Spleen (tissue), 3 donors: ENCODE measurements at regions not wholly inside any gene's neighbourhood (a gene's known extent, or its start where the extent isn't known, plus 50 kb on each side); places are given as distances from the start of the nearest gene placed in this dataset.

Experiments used
- POLR2A ChIP-seq, 3 donors: fragments of 450-650 bp; IDR thresholded peaks; one replicate each; pipeline ENCODE4 v1.5.1; 2017; ENCODE audit warnings: antibody characterized with exemption in 3 of 3, mild to moderate bottlenecking in 1 of 3
- POLR2AphosphoS5 ChIP-seq, 3 donors: sonication (generic); formaldehyde crosslinking; IDR thresholded peaks; one replicate each; pipeline ENCODE4 v1.5.1; 2017; ENCODE audit warnings: antibody characterized with exemption in 3 of 3

DNA sequence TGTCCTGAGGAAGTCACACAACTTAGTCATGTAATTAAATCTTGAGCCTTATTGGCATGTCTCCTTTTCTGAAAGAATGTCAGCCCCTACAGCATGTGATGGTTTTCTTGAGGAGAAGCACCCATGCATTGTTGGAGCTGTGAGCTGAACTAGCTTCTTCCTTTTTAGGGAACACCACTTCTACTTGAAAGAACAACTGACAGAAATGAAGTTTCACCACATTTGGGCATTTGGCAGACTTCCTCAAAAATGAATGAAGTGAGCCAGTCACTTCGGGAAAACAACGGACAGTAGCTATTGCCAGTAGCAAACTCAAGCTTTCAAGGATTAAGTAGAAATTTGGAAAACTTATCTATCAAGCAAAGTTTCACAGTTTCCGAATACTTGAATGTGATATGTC, 1351.3 kb downstream of the EFNB2 start:
- no peak for TF ChIP-seq POLR2A (IDR thresholded peaks at IDR 0.05)
- no peak for TF ChIP-seq POLR2AphosphoS5 (IDR thresholded peaks at IDR 0.05)
